Activated CD8-positive, alpha-beta memory T cell treated with anti-CD3 and anti-CD28 coated beads, Interleukin-2, amount 50 U/mL, for 24 hours (primary cell): ENCODE measurements at regions not wholly inside any gene's neighbourhood (a gene's known extent, or its start where the extent isn't known, plus 50 kb on each side); places are given as distances from the start of the nearest gene placed in this dataset.

ENCODE experiments used
- DNase-seq: peaks from one replicate; pipeline ENCODE4 v3.0.0-alpha.2; 2020; ENCODE audit errors: extremely low read depth

DNA sequence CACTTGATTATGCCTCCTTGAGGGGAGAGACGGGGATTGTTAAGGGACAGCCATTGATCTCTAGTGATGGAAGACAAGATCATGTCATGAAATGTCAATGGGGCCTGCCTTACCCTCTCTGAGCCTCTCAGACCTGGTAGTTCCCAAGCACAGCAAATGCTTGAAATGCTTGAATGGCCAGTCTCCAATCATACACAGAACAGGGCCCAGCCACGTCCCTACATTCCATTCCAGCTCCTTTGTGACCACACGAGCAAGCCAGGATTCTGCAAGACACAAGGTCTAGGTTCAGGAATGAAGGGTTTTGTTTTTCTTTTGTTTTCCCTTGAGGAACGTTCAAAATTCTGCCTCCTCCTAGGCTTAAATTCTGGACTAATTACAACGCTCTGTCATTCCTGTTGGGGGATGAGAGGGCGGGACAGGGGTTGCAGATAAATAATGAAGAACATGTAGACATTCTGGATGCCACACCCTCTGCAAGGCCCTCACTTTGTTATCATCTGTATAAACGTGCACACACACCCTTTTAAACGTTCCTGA, 98.1 kb upstream of the YPEL5 start:
- DNase-seq, result no peak

DNA sequence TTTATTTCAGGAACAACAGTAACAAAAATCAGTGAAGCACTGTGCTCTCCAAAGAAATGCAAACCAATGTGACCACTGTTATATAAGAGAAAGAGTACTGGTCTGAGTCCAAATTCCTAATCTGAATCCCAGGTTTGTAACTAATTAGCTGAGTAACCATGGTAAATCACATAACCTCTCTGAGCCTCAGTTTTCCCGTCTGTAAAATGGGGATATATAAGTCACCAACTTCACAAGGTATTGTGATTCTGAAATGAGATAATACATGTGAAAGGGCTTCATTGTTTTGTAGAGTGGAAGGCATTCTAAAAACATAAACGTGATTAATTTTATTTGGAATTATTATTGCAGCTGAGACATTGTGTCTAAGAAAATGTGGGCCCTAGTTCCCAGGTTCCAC, 91.3 kb upstream of the YPEL5 start:
- no peak for DNase-seq

DNA sequence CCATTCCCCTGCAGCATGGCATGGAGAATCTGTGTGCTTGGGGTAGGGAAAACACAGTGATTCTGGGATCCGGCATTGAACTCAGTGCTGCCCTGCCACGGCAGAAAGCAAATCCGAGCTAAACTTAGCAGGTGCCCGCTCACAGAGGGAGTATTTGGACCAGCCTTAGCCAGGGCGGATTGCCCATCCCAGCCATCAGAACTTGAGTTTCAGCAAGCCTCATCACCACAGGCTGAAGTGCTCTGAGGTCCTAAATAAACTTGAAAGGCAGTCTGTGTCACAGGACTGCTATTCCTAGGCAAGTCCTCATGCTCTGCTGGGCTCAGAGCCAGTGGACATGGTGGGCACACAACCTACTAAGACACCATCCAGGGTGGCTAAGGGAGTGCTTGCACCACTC, 86.2 kb upstream of the YPEL5 start:
- DNase-seq, result no peak

DNA sequence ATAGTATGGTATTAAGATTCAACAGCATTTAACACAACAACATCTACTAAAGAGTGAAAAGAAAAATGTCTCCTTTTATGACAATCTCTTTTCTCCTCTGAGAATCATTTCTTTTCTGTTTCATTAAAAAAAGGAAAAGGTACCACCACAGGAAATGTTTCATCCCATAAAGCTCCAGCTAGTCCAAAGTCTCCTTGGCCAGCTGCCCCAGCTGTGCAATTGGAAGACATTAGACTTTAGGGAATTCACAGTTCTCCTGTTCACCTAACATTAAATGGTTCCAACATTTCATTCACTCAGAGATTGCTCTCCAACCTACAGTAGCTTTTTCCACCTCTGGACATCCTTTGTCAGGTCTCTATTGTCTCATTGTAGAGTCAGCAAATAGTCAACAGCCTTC, 78.7 kb upstream of the YPEL5 start:
- DNase-seq, result no peak

DNA sequence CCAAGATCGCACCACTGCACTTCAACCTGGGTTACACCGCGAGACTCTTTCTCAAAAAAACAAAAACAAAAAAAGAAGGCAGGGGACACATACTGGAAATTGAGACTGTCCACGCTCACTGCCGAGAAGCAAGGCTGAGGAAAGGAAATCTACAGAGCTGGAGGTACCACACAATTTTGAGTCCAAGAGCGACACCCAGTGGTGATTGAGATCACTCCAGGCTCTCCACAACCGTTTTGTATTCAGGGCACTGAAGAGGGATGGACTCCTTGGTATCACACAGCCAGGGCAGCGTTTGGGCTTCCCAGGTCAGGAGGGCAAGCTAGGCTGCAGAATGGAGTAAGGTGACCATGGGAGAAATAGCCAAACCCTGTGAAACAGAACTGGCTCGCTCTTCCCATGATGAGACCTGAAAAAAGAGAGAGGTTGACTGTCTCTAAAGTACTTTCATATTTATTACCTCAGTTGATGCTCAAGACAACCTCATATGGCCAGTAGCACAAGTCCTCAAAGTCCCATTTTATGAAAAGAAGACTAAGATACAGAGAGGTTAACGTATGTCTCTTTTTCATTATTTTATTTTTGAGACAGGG, 74.5 kb upstream of the YPEL5 start:
- peak; percentile 7 for DNase-seq

DNA sequence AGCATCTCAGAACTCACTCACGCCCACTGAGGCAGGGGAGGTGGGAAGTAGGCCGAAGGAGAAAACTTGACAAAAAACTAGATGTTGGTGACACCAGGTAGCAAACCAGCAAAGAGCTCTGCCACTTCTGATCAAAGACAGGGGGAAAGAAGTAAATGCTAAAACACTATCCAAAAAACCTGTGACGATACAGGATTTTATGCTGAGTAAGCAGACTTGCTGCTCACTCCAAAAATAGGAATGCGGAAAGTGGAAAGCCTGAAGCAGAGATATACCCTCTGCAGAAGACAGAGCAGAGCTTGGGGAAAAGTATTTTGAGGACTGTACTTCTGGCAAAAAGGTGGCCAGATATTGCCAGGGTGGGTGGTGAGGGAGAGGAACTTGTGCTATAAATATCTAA, 73.3 kb upstream of the YPEL5 start:
- DNase-seq, result no peak

DNA sequence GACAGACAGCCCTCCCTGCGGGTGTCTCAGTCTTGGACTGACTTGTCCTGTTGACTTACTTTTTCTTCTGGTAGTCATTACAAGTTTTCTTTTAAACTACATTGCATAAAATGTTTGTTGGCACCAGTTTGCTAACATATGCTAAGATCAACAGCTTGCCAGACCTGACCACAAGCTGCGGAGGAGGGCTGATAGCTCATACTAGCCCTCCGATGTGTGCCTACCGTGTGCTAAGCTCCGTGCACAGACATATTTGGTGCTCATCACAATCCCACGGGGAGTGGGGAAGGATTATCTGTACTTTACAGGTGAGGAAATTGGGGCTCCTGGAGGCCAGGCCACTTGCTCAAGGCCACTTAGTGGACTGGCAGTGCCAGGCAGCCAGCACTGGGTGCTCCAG, 72.8 kb upstream of the YPEL5 start:
- no peak for DNase-seq

DNA sequence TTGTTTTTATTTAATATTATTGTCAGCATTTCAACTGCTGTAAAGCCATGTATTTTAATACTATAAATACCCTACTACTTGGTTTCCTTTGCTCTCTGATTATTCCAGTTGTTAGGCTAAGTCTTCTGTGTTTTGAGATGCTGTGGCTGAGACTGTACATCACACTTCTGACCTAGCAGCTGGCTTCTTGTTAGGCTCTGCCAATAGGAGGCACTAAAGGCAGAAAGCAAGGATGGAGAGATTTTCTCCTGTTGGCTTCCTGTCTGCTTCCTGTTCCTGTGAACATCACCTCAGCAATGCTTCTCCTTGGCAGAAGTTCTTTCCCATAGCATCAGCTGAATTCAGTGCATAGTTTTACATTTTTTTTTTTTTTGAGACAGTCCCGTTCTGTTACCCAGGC, 68.3 kb upstream of the YPEL5 start:
- DNase-seq, result no peak

DNA sequence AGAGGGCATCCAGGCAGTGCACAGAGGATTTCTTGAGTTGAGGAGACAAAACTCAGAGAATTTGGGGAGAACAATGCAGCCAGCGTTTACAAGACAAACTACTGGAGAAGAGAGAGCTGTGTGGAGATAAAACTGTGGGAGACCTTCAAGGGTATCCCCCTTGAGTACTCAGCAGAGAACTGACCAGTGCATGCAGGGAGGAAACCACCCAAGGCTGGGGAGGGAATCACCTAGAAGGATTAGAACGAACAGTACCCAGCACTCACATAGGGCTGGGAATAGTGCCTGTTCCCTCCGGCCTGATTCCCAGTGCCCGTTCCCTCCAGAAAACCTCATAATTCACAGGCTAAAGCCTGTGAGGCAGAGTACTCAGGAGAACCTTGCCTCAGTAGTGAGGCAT, 61.9 kb upstream of the YPEL5 start:
- DNase-seq, result no peak

DNA sequence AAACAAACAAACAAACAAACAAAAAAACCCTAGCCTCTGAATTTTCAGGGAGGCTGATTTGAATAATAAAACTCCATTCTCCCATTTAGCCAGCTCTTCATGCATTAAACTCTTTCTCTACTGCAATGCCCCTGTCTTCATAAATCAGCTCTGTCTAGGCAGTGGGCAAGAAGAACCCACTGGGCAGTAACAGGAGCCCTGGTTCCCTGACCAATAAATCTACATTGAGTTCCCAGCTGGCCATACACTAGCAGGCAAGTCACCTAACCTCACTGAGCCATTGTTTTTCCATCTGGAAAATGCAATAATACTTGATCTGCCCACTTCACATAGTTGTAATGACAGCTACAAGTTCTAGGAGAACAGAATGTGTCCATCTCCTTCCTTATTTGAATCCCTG, 57.6 kb upstream of the YPEL5 start:
- DNase-seq, result no peak

DNA sequence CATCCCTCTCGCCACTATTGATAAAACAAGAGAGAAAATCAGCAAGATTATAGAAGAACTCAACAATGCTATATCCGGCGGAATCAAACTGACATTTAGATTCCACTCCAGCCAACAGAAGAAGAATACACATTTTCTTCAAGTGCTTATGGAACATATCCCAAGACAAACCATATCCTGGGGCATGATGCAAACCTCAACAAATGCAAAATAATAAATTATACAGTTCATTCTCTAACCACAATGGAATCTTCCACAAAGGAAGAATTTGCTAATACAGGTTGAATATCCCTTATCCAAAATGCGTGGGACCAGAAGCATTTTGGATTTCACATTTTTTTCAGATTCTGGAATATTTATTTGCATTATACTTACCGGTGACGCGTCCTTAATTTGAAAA, 51.4 kb upstream of the YPEL5 start:
- DNase-seq, result no peak

DNA sequence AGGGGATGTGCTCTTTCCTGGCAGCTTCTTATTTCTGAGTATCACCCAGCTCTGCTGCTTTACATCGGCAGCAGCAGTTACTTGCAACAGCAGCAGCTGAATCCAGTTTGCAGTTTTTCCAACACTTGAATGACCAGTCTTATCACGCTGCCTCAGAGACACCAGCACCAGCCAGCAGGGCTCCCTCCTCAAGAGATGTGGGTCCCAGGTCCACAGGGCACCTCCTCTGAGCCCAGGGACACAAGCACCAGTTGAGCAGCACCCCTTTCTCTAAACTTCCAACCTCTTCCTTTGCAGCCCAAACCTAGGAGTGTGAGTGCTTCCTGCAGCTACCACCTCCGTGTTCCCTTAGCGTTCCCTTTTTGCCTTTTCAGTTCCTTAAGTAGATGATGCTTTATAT, 50.4 kb upstream of the YPEL5 start:
- no peak for DNase-seq
